GM13977 (cell line): ENCODE measurements at regions not wholly inside any gene's neighbourhood (a gene's known extent, or its start where the extent isn't known, plus 50 kb on each side); places are given as distances from the start of the nearest gene placed in this dataset.

Source experiments
- DNase-seq: peaks from one replicate; pipeline ENCODE4 v3.0.0; 2012; ENCODE audit warnings: low spot score
- CTCF ChIP-seq: IDR thresholded peaks from 2 replicates; pipeline ENCODE4 v1.5.1; 2012; ENCODE audit warnings: mild to moderate bottlenecking, control low read depth; ENCODE audit not compliant: insufficient read depth; ENCODE audit errors: extremely low read depth, missing control alignments
- in situ Hi-C: fragments of 300-500 bp; cut with MboI; formaldehyde crosslinking; loops from one replicate; pipeline ENCODE4 v1.12.0; 2022; ENCODE audit warnings: low sequenced_read_pairs, low pct_unique_long_range_greater_than_20kb, mixed read lengths, inconsistent platforms; ENCODE audit not compliant: unreplicated experiment

GRCh38 chr14:86574051-86574777 is 1044.3 kb downstream of the FLRT2 start:
- no peak for TF ChIP-seq CTCF
- in situ Hi-C loops = no loop called here
- no peak for DNase-seq

- in situ Hi-C loops = no loop called here
- TF ChIP-seq CTCF = no peak
- DNase-seq = no peak
These were observed 1040.4 kb downstream of the FLRT2 start for GRCh38 chr14:86570371-86570770.

- no peak for TF ChIP-seq CTCF
- in situ Hi-C loops = no loop called here
- DNase-seq = no peak
These were observed 1013.6 kb downstream of the FLRT2 start for GRCh38 chr14:86543521-86543920.

- DNase-seq = no peak
- in situ Hi-C loops = no loop called here
- no peak for TF ChIP-seq CTCF
These were observed 1012.0 kb downstream of the FLRT2 start for GRCh38 chr14:86541972-86542371.

- in situ Hi-C loops = no loop called here
- DNase-seq = no peak
- no peak for TF ChIP-seq CTCF
These were observed 1010.8 kb downstream of the FLRT2 start for GRCh38 chr14:86540636-86541247.

- in situ Hi-C loops = no loop called here
- DNase-seq = no peak
These were observed 1009.6 kb downstream of the FLRT2 start for GRCh38 chr14:86539361-86540070.

More at GRCh38 chr14:86539361-86540070, 1009.6 kb downstream of the FLRT2 start:
- TF ChIP-seq CTCF = no peak
